GM23338 (cell line): ENCODE measurements at regions not wholly inside any gene's neighbourhood (a gene's known extent, or its start where the extent isn't known, plus 50 kb on each side); places are given as distances from the start of the nearest gene placed in this dataset.

ENCODE experiments used
- ATAC-seq: fragments of 200-7000 bp; cut with Tn5 transposase; 3 replicates; pipeline ENCODE4 v1.9.1; 2020
- DNase-seq: peaks from one replicate; pipeline ENCODE4 v3.0.0-alpha.2; 2015; ENCODE audit warnings: low spot score
- H2AFZ ChIP-seq: fragments of 200-600 bp; sonication (generic); 2 replicates; pipeline ENCODE4 v1.8.0; 2016; ENCODE audit warnings: antibody characterized with exemption, mild to moderate bottlenecking, moderate library complexity
- H3F3A ChIP-seq: fragments of 200-600 bp; sonication (generic); replicated peaks from 2 replicates; pipeline ENCODE4 v1.8.0; 2017; ENCODE audit warnings: antibody characterized with exemption, mixed run types, low read depth
- H3K27ac ChIP-seq: fragments of 200-600 bp; sonication (generic); 2 replicates; pipeline ENCODE4 v1.6.1; 2016; ENCODE audit warnings: low read depth
- H3K27me3 ChIP-seq: fragments of 200-600 bp; sonication (generic); 2 replicates; pipeline ENCODE4 v1.8.0; 2016; ENCODE audit warnings: mild to moderate bottlenecking, mixed run types, moderate library complexity; ENCODE audit not compliant: insufficient read depth
- H3K36me3 ChIP-seq: fragments of 200-600 bp; sonication (generic); 2 replicates; pipeline ENCODE4 v1.8.0; 2016; ENCODE audit warnings: mild to moderate bottlenecking; ENCODE audit not compliant: insufficient read depth
- H3K4me1 ChIP-seq: fragments of 200-600 bp; sonication (generic); 2 replicates; pipeline ENCODE4 v1.8.0; 2016; ENCODE audit warnings: mild to moderate bottlenecking, moderate library complexity; ENCODE audit not compliant: insufficient read depth
- H3K4me2 ChIP-seq: fragments of 200-600 bp; sonication (generic); 2 replicates; pipeline ENCODE4 v1.7.1; 2017; ENCODE audit warnings: mixed run types
- H3K4me3 ChIP-seq: fragments of 200-600 bp; sonication (generic); 2 replicates; pipeline ENCODE4 v1.6.1; 2016; ENCODE audit warnings: mixed run types
- H3K79me2 ChIP-seq: fragments of 200-600 bp; sonication (generic); replicated peaks from 2 replicates; pipeline ENCODE4 v1.8.0; 2017; ENCODE audit warnings: mild to moderate bottlenecking; ENCODE audit not compliant: insufficient read depth
- H3K9me2 ChIP-seq: fragments of 200-600 bp; sonication (generic); 2 replicates; pipeline ENCODE4 v1.8.0; 2017; ENCODE audit not compliant: insufficient read depth
- H4K20me1 ChIP-seq: fragments of 200-600 bp; sonication (generic); replicated peaks from 2 replicates; pipeline ENCODE4 v1.8.0; 2017; ENCODE audit warnings: mild to moderate bottlenecking; ENCODE audit not compliant: insufficient read depth
- H3K27ac Mint-ChIP-seq: 2 replicates; pipeline ENCODE4 v1.8.0; 2020; ENCODE audit warnings: inconsistent platforms, mild to moderate bottlenecking, moderate library complexity, mixed read lengths
- H3K27me3 Mint-ChIP-seq: 3 replicates; pipeline ENCODE4 v1.8.0; 2022; ENCODE audit warnings: low read depth, mild to moderate bottlenecking, moderate library complexity, mixed read lengths, inconsistent platforms; ENCODE audit not compliant: insufficient read depth, poor library complexity
- H3K36me3 Mint-ChIP-seq: 3 replicates; pipeline ENCODE4 v1.8.0; 2021; ENCODE audit warnings: low read depth, mild to moderate bottlenecking, inconsistent platforms, moderate library complexity, mixed read lengths
- H3K4me1 Mint-ChIP-seq: 3 replicates; pipeline ENCODE4 v1.8.0; 2020; ENCODE audit warnings: mild to moderate bottlenecking, inconsistent platforms, mixed read lengths
- H3K4me3 Mint-ChIP-seq: 3 replicates; pipeline ENCODE4 v1.8.0; 2021; ENCODE audit warnings: moderate library complexity, mild to moderate bottlenecking, inconsistent platforms, mixed read lengths
- H3K9me3 Mint-ChIP-seq: 3 replicates; pipeline ENCODE4 v1.8.0; 2020; ENCODE audit warnings: moderate library complexity, mild to moderate bottlenecking, inconsistent platforms, mixed read lengths
- CREB1 ChIP-seq: fragments of 250-450 bp; sonication (Bioruptor Pico); IDR thresholded peaks from 2 replicates; pipeline ENCODE4 v1.5.0; 2020; ENCODE audit warnings: low read depth, mild to moderate bottlenecking, moderate library complexity
- CTCF ChIP-seq, 2 experiments: fragments of 200-600 bp in 1 of 2; sonication (generic) in 1 of 2; conservative IDR thresholded peaks; 2 replicates each; pipeline versions ENCODE4 v1.5.1 to v1.6.1; 2016 to 2017; ENCODE audit warnings: antibody characterized with exemption in 2 of 2, low read depth in 2 of 2, mild to moderate bottlenecking in 2 of 2, moderate library complexity in 1 of 2
- ETS1 ChIP-seq: IDR thresholded peaks from 2 replicates; pipeline ENCODE4 v1.6.1; 2016; ENCODE audit warnings: antibody characterized with exemption
- EZH2phosphoT487 ChIP-seq: fragments of 200-600 bp; sonication (generic); IDR thresholded peaks from one replicate; pipeline ENCODE4 v1.8.1; 2018; ENCODE audit warnings: antibody characterized with exemption; ENCODE audit not compliant: unreplicated experiment
- NANOG ChIP-seq: IDR thresholded peaks from 2 replicates; pipeline ENCODE4 v1.6.1; 2016; ENCODE audit warnings: antibody characterized with exemption, borderline replicate concordance
- POLR2AphosphoS5 ChIP-seq: IDR thresholded peaks from 2 replicates; pipeline ENCODE4 v1.6.1; 2016; ENCODE audit warnings: antibody characterized with exemption, low read depth
- ZNF114 ChIP-seq: fragments of 250-450 bp; sonication (Bioruptor Pico); IDR thresholded peaks from 2 replicates; pipeline ENCODE4 v1.5.0; 2020; ENCODE audit warnings: mild to moderate bottlenecking, moderate library complexity
- ZNF331 ChIP-seq: fragments of 250-450 bp; sonication (Bioruptor Pico); IDR thresholded peaks from 2 replicates; pipeline ENCODE4 v1.5.0; 2020; ENCODE audit warnings: low read depth, mild to moderate bottlenecking, moderate library complexity
- TF ChIP-seq, protein P1 (sequence below): fragments of 250-450 bp; sonication (Bioruptor Pico); IDR thresholded peaks from 2 replicates; pipeline ENCODE4 v1.5.0; 2020; ENCODE audit warnings: mild to moderate bottlenecking, moderate library complexity

- H3K79me2 ChIP-seq: no peaks in the 10 kb centered on the region
- no peak overlapping the region for H3K27ac ChIP-seq
- Mint-ChIP-seq H3K27me3 (peaks cover 32% of the 10 kb centered on the region), H3K36me3 (no peaks in the 10 kb centered on the region), H3K27ac (no peak overlapping the region), H3K9me3 (no peaks in the 10 kb centered on the region), H3K4me1 (peaks cover 28% of the 10 kb centered on the region), H3K4me3 (no peak overlapping the region)
- H3K4me1 ChIP-seq: peaks cover 4% of the 10 kb centered on the region; the same call in 1 of the 2 replicates
- no peak overlapping the region for H3K4me3 ChIP-seq
- no peaks in the 10 kb centered on the region for H3K36me3 ChIP-seq
- H3F3A ChIP-seq: no peaks in the 10 kb centered on the region
- DNase-seq: no peak
- no peak for ATAC-seq
- H3K9me2 ChIP-seq: no peaks in the 10 kb centered on the region
- H4K20me1 ChIP-seq: no peaks in the 10 kb centered on the region
- H3K4me2 ChIP-seq: no peak overlapping the region
- TF ChIP-seq CTCF (conservative IDR thresholded peaks at IDR 0.05; ENCODE audit: low read depth in 2 of 2) (peak in 1 of 2 experiments; percentile 10; a peak in 1 of 4 replicates), NANOG (no peak), CREB1 (CRISPR knock-in tag) (no peak), ZNF331 (CRISPR knock-in tag) (no peak), EZH2phosphoT487 (no peak), ETS1 (no peak), POLR2AphosphoS5 (no peak), ZNF114 (CRISPR knock-in tag) (no peak)
- TF ChIP-seq, protein P1, sequence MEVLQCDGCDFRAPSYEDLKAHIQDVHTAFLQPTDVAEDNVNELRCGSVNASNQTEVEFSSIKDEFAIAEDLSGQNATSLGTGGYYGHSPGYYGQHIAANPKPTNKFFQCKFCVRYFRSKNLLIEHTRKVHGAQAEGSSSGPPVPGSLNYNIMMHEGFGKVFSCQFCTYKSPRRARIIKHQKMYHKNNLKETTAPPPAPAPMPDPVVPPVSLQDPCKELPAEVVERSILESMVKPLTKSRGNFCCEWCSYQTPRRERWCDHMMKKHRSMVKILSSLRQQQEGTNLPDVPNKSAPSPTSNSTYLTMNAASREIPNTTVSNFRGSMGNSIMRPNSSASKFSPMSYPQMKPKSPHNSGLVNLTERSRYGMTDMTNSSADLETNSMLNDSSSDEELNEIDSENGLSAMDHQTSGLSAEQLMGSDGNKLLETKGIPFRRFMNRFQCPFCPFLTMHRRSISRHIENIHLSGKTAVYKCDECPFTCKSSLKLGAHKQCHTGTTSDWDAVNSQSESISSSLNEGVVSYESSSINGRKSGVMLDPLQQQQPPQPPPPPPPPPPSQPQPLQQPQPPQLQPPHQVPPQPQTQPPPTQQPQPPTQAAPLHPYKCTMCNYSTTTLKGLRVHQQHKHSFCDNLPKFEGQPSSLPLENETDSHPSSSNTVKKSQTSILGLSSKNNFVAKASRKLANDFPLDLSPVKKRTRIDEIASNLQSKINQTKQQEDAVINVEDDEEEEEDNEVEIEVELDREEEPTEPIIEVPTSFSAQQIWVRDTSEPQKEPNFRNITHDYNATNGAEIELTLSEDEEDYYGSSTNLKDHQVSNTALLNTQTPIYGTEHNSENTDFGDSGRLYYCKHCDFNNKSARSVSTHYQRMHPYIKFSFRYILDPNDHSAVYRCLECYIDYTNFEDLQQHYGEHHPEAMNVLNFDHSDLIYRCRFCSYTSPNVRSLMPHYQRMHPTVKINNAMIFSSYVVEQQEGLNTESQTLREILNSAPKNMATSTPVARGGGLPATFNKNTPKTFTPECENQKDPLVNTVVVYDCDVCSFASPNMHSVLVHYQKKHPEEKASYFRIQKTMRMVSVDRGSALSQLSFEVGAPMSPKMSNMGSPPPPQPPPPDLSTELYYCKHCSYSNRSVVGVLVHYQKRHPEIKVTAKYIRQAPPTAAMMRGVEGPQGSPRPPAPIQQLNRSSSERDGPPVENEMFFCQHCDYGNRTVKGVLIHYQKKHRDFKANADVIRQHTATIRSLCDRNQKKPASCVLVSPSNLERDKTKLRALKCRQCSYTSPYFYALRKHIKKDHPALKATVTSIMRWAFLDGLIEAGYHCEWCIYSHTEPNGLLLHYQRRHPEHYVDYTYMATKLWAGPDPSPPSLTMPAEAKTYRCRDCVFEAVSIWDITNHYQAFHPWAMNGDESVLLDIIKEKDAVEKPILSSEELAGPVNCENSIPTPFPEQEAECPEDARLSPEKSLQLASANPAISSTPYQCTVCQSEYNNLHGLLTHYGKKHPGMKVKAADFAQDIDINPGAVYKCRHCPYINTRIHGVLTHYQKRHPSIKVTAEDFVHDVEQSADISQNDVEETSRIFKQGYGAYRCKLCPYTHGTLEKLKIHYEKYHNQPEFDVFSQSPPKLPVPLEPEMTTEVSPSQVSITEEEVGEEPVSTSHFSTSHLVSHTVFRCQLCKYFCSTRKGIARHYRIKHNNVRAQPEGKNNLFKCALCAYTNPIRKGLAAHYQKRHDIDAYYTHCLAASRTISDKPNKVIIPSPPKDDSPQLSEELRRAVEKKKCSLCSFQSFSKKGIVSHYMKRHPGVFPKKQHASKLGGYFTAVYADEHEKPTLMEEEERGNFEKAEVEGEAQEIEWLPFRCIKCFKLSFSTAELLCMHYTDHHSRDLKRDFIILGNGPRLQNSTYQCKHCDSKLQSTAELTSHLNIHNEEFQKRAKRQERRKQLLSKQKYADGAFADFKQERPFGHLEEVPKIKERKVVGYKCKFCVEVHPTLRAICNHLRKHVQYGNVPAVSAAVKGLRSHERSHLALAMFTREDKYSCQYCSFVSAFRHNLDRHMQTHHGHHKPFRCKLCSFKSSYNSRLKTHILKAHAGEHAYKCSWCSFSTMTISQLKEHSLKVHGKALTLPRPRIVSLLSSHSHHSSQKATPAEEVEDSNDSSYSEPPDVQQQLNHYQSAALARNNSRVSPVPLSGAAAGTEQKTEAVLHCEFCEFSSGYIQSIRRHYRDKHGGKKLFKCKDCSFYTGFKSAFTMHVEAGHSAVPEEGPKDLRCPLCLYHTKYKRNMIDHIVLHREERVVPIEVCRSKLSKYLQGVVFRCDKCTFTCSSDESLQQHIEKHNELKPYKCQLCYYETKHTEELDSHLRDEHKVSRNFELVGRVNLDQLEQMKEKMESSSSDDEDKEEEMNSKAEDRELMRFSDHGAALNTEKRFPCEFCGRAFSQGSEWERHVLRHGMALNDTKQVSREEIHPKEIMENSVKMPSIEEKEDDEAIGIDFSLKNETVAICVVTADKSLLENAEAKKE (CRISPR knock-in tag): no peak
- no peak overlapping the region for H2AFZ ChIP-seq
- H3K27me3 ChIP-seq: no peaks in the 10 kb centered on the region
Observed at GRCh38 chr16:85446951-85447692, 166.0 kb upstream of the GSE1 start.
